Pancreas (tissue), 10 donors: ENCODE measurements at regions not wholly inside any gene's neighbourhood (a gene's known extent, or its start where the extent isn't known, plus 50 kb on each side); places are given as distances from the start of the nearest gene placed in this dataset.

Experiments
- ATAC-seq, 4 donors: fragments of 200-7000 bp; cut with Tn5 transposase; one replicate each; pipeline versions ENCODE4 v1.8.0 to v1.9.1; 2020; ENCODE audit warnings: mild to moderate bottlenecking in 4 of 4, moderate library complexity in 4 of 4
- DNase-seq, 6 donors: peaks; one replicate each; pipeline ENCODE4 v3.0.0-alpha.2; 2020
- FAIRE-seq: peaks from 2 replicates; lab custom pipeline; 2012; peaks lifted over from hg19 to GRCh38; lab: Jason Lieb, UNC
- H3K27ac ChIP-seq, 4 donors: fragments of 200-600 bp; sonication (generic); 1 replicate in 3 of 4; 2 replicates in 1 of 4; pipeline versions ENCODE4 v1.5.0 to v1.8.0; 2020
- H3K27me3 ChIP-seq, 4 donors: fragments of 200-600 bp; one replicate each; pipeline ENCODE4 v1.8.0; 2021
- H3K36me3 ChIP-seq, 3 donors: fragments of 200-600 bp; sonication (generic) in 1 of 3; one replicate each; pipeline versions ENCODE4 v1.5.0 to v1.8.0; 2020 to 2021
- H3K4me1 ChIP-seq, 3 donors: fragments of 200-600 bp; one replicate each; pipeline ENCODE4 v1.8.0; 2021
- H3K4me3 ChIP-seq, 4 donors: fragments of 200-600 bp; sonication (generic) in 2 of 4; one replicate each; pipeline versions ENCODE4 v1.5.0 to v1.8.0; 2020 to 2021
- H3K9me3 ChIP-seq, 4 donors: fragments of 200-600 bp; one replicate each; pipeline ENCODE4 v1.8.0; 2021
- CTCF ChIP-seq, 4 donors: fragments of 200-600 bp; sonication (generic) in 3 of 4; IDR thresholded peaks; one replicate each; pipeline versions ENCODE4 v1.5.0 to v1.8.0; 2021; ENCODE audit warnings: antibody characterized with exemption in 4 of 4
- WGBS, 2 donors: extraction: QIAGEN DNeasy Blood & Tissue Kit; methylation state at CpG; one replicate each; pipeline ENCODE4 v1.1.7; 2013; 5-methylcytosine and 5-hydroxymethylcytosine counted together
- intact Hi-C, 3 donors: fragments of 100-400 bp; cut with DNase I; formaldehyde crosslinking; loops; one replicate each; pipeline versions ENCODE4 v1.11.1 to v1.14.2; 2022
- donor health status: healthy with polysubstance abuse.
- donor health status: DM: no; HTN: no; CAD: no; lungs with moderate emphysema.
- donor health status: DM: no; HTN: no; CAD: no.
- donor health status: control.
- donor health status: control.
- donor health status: Bipolar disorder and iron deficiency.
- donor health status: DM: yes; HTN: yes; CAD: no.
- donor health status: DM: no; HTN: no; CAD: no.
- donor health status: DM: no; HTN: no; CAD: no.
- donor health status: DM: yes; HTN: yes; CAD: no.

GRCh38 chr18:45435810-45436209 lies 179.5 kb upstream of the SLC14A2 start:
- H3K4me1 ChIP-seq: no peaks in the 10 kb centered on the region
- ATAC-seq: no peak
- no peaks in the 10 kb centered on the region for H3K9me3 ChIP-seq
- no peak overlapping the region for H3K27ac ChIP-seq
- no peak overlapping the region for H3K4me3 ChIP-seq
- H3K36me3 ChIP-seq: no peaks in the 10 kb centered on the region
- TF ChIP-seq CTCF (IDR thresholded peaks at IDR 0.05): no peak
- intact Hi-C loops: no loop called here
- no peaks in the 10 kb centered on the region for H3K27me3 ChIP-seq
- 60 to 73% methylated on average over 3 of the region's 3 CpGs for WGBS, 2 donors
- FAIRE-seq: no peak
- DNase-seq: no peak

GRCh38 chr18:45437366-45437765 lies 177.9 kb upstream of the SLC14A2 start:
- DNase-seq (no peak), FAIRE-seq (no peak), ATAC-seq (no peak)
- Histone ChIP-seq H3K4me3 (no peak overlapping the region), H3K9me3 (no peaks in the 10 kb centered on the region), H3K36me3 (no peaks in the 10 kb centered on the region), H3K27ac (no peak overlapping the region), H3K27me3 (no peaks in the 10 kb centered on the region), H3K4me1 (no peaks in the 10 kb centered on the region)
- intact Hi-C loops: no loop called here
- no peak for TF ChIP-seq CTCF (IDR thresholded peaks at IDR 0.05)
- 90 to 96% methylated on average over 9 of the region's 9 CpGs for WGBS, 2 donors

- 67 to 85% methylated on average over 2 of the region's 2 CpGs for WGBS, 2 donors
- intact Hi-C loops: no loop called here
- DNase-seq (no peak), ATAC-seq (peak in 1 of 4 donors; percentile 9), FAIRE-seq (no peak)
- no peak for TF ChIP-seq CTCF (IDR thresholded peaks at IDR 0.05)
- Histone ChIP-seq H3K27me3 (no peaks in the 10 kb centered on the region), H3K9me3 (no peaks in the 10 kb centered on the region), H3K4me3 (no peak overlapping the region), H3K4me1 (no peaks in the 10 kb centered on the region), H3K36me3 (no peaks in the 10 kb centered on the region), H3K27ac (no peak overlapping the region)
Measured at GRCh38 chr18:45439851-45440645, 175.2 kb upstream of the SLC14A2 start.

- ATAC-seq (peak in 2 of 4 donors; percentile 37 to 60), FAIRE-seq (no peak), DNase-seq (no peak)
- Histone ChIP-seq H3K36me3 (no peaks in the 10 kb centered on the region), H3K4me1 (no peaks in the 10 kb centered on the region), H3K27me3 (no peaks in the 10 kb centered on the region), H3K9me3 (no peaks in the 10 kb centered on the region), H3K27ac (no peak overlapping the region), H3K4me3 (no peak overlapping the region)
- intact Hi-C loops: no loop called here
- 48 to 50% methylated on average over 5 of the region's 5 CpGs for WGBS, 2 donors
- TF ChIP-seq CTCF (IDR thresholded peaks at IDR 0.05): no peak
Measured at GRCh38 chr18:45441110-45441847, 174.0 kb upstream of the SLC14A2 start.

- DNase-seq (no peak), FAIRE-seq (no peak), ATAC-seq (no peak)
- Histone ChIP-seq H3K27me3 (no peaks in the 10 kb centered on the region), H3K27ac (no peak overlapping the region), H3K4me1 (peaks cover 0 to 6% (median 0%) of the 10 kb centered on the region in 3 donors), H3K4me3 (no peak overlapping the region), H3K9me3 (no peaks in the 10 kb centered on the region), H3K36me3 (no peaks in the 10 kb centered on the region)
- no peak for TF ChIP-seq CTCF (IDR thresholded peaks at IDR 0.05)
- WGBS, 2 donors: 81 to 93% methylated on average over 1 of the region's 1 CpG
- intact Hi-C loops: no loop called here
Measured at GRCh38 chr18:45444040-45444439, 171.2 kb upstream of the SLC14A2 start.
